Urothelium cell line (cell line): ENCODE measurements at regions not wholly inside any gene's neighbourhood (a gene's known extent, or its start where the extent isn't known, plus 50 kb on each side); places are given as distances from the start of the nearest gene placed in this dataset.
"Not testable (repeated sequence)": the region's sequence is repeated elsewhere in the genome, so short reads cannot be mapped to it uniquely, and the experiment has no call there.

Source experiments
- DNase-seq: peaks from one replicate; pipeline ENCODE4 v3.0.0; 2011; ENCODE audit warnings: low spot score, mixed read lengths
- FAIRE-seq: peaks from 2 replicates; lab custom pipeline; 2011; peaks lifted over from hg19 to GRCh38; lab: Jason Lieb, UNC

DNA sequence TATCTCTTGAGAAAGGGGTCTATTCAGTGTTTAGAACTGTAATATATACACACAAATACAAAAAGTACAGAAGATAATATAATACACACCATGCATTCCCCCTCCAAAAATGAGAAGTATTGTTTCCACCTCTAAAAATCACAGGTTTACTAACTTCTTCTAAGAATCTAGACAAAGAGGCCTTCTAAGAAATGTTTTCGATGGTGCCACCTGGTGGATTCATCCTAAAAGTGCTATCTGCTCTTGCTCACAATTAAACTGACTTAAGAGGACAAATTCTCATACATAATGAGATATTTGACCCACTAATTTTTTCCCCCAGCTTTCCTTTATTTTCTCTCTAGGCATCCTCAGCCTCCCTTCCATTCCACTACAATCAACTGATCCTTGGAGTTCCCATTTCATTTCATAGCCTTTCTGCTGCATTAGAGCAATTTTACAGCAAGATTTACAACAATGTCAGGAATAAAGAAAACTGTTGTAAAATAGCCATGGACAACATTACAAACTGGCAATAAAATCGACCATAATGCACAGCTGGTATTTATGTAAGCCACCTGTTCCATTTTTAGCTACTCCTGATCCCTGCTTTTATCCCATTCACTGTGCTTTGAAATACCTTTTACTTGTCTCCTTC lies 124.6 kb downstream of the ARRDC4 start:
- FAIRE-seq (no peak), DNase-seq (peak; percentile 33)

DNA sequence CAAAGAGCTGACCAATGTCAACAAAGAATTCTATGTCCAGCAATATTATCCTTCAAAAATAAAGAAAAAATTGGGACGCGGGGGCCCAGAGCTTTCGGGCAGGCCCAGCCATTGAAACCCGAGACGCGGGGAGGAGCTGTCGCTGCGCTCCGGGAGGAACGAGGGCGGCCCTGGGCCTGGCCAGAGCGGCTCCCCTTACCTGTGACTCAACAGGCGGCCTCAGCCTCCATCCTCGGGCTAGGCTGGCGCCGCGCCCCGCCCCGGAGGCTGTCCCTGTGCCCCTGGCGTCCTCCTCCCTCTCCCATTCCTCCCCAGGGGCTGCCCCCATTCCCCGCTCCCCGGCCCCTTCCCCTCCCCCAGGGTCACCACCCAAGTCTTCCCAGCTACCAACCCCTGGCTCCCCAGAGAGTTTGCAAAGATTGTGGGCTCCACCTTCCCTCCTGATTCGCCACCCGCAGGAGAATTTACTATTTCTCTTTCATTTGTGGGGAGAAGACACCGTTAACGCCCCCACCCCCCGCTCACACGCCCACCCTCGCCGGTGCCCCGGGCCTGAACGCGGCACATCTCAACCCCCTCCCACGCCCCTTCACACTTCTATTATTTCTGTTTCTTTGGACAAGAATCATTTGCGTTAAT lies 127.9 kb downstream of the ARRDC4 start:
- not testable (repeated sequence) for DNase-seq
- FAIRE-seq, result peak; percentile 93

DNA sequence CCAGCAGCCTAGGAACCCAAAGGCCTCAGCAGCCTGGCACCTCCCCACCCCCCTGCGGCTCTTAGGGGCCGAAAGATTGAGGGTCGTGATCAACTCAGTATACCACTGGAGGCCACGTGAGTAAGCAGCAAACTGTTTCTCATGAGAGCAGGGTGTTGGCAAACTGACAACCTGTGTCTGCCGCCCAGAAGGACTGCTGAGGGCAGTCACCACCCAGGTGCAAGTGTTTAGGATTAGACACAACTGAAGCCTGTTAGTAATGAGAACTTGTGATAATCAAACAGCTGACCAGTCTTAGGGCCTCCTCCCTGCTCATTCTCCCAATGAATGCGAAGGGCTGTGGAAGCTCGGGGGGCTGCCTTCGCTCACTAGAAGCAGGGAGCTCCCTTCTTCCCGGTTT lies 128.8 kb downstream of the ARRDC4 start:
- FAIRE-seq, result peak; percentile 93
- not testable (repeated sequence) for DNase-seq

DNA sequence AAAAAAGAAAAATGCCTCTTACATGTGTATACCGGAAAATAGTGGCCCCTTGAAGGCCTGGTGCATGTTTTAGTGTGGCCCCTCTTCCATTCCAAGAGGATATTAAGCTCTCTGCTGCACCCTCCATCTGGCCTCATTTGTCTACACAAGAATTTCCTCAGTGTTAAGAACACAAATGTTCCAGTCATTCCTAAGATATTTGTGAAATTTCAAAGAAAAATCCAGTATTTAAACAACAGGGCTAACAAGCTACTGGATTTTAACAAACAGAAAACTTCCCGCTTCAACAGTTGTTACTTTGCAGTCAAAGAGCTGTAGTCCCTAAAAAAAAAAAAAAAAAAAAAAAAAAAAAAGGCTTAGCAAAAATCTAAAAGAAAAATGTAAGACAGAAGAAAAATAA lies 137.5 kb downstream of the ARRDC4 start:
- DNase-seq, FAIRE-seq: not testable (repeated sequence)

DNA sequence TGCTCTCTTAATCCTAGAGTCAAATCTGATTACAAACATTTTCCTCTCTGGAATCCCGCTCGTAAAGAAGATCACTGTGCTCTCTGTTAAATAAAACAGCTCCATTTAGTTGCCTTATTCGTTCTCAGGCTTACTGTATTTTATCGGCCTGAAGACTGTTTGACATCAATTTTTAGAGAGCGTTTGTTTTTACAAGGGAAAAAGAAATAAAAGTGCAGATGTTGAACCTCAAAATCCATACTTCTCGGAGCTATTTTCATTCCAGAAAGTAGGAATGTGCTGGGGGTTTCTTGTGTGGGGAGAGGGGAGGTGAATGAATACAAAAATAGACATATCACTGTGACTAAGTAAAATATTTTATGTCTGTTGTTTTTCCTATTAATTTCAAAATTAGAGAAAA lies 140.1 kb downstream of the ARRDC4 start:
- not testable (repeated sequence) for FAIRE-seq

DNA sequence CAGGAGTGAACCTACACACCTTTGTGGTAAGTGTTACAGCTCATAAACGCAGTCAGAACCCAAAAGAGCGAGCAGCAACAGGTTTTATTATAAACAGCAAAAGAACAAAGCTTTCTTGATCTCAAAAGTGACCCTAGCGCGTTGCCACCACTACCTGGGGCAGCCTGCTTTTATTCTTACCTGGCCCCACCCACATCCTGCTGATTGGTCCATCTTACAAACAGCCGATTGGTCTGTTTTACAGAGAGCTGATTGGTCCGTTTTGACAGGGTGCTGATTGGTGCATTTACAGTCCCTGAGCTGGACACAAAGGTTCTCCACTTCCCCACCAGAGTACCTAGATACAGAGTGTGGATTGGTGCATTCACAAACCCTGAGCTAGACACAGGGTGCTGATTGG lies 143.1 kb downstream of the ARRDC4 start:
- FAIRE-seq, result no peak
- DNase-seq, result no peak

More for the DNA sequence above, 140.1 kb downstream of the ARRDC4 start:
- not testable (repeated sequence) for DNase-seq

DNA sequence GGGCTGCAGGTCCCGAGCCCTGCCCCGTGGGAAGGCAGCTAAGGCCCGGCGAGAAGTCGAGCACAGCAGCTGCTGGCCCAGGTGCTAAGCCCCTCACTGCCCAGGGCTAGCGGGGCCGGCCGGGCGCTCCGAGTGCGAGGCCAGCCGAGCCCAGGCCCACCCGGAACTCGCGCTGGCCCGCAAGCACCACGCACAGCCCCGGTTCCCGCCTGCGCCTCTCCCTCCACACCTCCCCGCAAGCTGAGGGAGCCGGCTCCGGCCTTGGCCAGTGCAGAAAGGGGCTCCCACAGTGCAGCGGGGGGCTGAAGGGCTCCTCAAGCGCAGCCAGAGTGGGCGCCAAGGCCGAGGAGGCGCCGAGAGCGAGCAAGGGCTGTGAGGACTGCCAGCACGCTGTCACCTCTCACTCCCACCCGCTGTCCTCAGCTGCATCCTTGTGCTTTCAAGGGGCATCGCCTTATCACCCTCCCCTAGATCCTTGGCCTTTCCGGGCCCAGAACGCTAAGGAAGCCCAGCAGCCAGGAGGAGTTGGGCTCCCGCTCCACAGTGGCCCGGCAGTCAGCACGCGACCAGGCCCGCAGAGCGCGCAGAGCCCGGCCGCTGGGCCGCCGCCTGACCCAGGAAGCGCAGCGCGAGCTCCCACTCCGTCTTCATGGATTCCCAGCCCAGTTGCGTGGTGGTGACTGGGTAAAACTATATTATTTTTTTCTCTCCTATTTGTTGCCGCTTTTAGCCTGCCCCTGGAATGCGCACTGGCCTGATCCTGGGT lies 144.1 kb downstream of the ARRDC4 start:
- not testable (repeated sequence) for DNase-seq, FAIRE-seq

DNA sequence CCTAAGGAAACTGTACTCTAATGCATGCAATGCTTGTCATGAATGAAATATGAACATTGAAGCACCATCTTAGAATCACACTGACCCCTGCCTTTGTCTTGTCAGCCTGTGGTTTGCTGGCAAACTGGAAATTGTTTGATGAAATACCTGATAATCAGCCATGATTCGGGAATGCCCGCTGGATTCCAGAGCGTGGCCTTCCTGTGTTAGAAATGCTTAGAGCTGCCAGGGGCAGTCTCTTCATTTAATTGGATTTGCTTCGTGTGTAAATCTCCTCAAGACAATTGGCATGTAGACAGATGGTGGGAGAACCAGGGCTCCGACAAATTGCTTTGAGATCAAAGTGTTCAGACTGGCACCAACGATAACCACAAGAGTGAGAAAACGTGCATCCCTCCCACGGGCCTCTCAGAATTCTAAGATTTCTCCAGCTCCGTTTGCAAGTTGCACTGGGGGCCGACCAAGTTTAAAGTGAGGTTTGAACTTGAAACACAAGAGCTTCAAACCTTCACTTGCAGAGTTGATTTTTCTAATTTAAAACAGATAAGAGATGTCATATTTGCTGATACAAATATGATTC lies 146.2 kb downstream of the ARRDC4 start:
- DNase-seq, FAIRE-seq: not testable (repeated sequence)

DNA sequence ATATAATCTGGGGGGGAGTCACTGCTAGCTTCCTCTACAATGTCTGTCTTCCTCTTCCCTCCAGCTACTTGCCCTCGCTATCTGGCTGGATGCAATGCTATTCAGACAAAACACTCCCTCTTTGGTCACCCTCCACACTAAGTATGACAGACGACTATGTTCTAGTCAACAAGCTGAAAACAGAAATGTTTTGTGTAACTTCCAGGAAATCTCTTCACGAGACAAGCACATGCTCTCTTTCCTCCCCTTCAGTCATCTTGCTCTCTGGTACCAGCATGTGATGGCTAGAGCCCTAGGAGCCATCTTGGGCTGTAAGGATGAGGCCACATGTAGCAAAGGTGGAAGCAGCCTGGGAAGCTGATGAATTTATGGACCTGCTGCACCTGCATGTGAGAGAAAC lies 151.3 kb downstream of the ARRDC4 start:
- FAIRE-seq (no peak), DNase-seq (no peak)

DNA sequence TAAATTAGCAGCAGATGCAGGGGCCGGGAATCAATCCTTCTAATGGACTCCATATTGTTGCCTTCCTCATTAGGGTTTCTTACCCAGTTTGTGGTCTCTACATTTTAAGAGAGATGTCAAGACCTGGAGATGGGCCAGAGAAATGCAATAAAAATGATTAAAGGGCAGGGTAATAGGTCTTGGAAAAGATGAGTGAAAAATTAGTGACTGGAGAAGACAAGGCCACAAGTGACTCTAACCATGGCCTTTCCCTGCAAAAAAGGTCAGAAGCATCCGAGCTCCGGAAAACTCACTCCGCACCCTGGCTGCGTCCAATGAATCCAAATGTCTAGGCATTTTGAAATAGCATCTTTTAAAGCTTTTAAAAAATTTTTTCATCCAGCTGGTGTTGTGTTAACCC lies 152.8 kb downstream of the ARRDC4 start:
- no peak for DNase-seq
- no peak for FAIRE-seq

DNA sequence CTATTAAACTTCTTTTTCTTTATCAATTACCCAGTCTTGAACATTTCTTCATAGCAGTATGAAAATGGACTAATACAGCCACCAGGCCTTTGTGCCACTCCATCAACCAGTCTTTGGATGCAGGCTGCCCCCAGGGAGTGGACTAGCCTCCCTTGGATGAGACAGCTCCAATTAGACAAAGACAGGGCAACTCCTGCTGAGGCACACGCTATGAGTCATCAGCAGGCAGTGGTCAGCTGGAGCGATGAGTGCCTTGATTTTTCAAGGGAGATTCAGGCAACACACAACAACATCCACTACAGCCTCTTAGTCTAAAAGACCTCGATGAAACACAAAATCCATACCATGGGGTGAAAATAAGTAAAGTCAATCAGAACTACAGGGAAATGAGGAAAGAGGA lies 160.1 kb downstream of the ARRDC4 start:
- FAIRE-seq, result no peak
- peak; percentile 31 for DNase-seq

DNA sequence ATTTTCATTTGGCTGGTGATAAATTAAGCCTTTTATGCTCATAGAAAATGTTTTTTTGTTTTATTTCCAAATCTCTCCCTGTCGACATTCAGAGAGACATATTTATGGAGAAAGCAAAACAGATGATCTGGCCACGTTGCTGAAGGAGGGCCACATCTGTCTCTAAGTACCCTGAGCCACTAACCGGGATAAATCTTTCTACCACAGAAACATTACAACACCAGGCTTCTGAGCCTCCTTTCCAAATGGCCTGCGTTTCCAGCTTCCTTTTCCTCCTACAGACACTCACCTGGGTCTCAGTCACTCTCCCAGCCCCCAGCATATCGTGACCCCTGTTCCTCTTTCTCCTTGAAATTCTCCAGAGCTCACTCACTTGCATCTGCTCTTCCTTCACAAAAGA lies 161.0 kb downstream of the ARRDC4 start:
- no peak for DNase-seq
- no peak for FAIRE-seq

DNA sequence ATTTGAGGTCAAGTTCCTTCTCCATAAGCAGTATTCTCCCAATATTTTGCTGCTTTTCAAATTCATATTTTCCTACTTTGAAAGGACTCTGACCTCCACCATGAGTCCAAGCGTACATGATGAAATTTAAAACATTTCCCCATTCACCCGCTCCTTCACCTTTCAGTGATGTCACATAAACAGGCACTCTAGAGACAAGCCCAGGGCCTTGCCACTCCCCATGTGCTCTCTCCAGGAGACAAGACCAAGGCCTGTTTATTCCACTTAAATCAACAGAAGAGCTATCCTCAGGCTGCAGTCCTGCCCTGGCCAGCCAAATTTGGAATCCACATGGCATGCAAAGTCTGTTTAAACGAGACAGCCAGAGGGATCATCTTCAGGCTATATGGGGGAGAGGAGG lies 161.5 kb downstream of the ARRDC4 start:
- DNase-seq (no peak), FAIRE-seq (no peak)

DNA sequence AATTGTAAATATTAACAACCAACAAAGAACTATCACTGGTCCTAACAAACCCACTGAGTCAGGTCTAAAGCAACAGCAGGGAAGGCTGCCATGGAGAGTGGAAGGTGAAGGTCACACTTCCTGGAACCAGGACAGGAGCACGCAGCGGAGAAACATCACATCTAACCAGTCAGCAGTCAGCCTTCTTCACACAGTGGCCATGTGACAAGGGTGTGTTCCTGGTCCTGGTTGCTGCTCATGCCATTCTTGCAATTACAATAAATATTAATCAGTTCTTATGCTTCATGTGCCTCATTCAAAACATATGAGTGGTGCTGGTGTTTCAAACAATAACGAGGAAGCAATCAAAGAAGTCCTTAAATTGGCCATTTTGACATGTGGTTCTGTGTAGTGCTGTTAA lies 162.8 kb downstream of the ARRDC4 start:
- DNase-seq (no peak), FAIRE-seq (no peak)

DNA sequence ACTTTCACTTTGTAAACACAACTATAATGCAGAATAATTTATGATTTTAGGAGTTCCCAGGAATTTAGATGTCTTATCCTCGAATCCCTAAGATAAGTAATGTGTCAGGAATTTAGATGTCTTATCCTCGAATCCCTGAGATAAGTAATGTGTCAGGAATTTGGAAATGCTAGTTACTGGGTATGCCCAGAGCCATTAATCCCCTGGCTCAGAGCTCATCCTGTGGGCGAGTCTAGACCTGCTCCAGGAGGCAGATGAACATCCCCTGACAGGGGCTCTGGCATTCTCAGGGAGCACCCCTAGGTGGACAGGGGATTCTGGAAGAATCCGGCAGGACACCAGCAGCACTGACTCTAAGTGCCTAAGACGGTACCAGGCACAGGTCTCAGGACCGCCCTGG lies 163.3 kb downstream of the ARRDC4 start:
- DNase-seq (peak; percentile 32), FAIRE-seq (no peak)

DNA sequence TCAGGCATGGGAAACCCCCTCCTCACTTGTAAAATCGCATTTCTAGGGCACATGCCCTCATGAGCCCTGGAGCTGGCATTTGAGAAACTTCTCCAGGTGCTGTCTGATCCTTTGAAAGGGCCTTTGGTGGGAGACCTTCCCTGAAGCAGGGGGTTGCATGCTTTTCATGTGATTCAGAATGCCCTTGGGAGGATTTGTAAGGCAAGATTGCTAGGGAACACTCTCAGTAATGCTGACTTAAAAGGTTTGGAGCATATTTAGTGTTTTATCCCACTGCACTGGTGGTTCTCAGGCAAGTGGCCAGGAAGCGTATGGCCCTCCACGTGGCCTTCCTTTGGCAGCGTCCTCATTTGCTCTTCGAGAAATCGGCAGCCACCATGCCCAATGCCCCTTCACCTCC lies 164.1 kb downstream of the ARRDC4 start:
- no peak for FAIRE-seq

DNA sequence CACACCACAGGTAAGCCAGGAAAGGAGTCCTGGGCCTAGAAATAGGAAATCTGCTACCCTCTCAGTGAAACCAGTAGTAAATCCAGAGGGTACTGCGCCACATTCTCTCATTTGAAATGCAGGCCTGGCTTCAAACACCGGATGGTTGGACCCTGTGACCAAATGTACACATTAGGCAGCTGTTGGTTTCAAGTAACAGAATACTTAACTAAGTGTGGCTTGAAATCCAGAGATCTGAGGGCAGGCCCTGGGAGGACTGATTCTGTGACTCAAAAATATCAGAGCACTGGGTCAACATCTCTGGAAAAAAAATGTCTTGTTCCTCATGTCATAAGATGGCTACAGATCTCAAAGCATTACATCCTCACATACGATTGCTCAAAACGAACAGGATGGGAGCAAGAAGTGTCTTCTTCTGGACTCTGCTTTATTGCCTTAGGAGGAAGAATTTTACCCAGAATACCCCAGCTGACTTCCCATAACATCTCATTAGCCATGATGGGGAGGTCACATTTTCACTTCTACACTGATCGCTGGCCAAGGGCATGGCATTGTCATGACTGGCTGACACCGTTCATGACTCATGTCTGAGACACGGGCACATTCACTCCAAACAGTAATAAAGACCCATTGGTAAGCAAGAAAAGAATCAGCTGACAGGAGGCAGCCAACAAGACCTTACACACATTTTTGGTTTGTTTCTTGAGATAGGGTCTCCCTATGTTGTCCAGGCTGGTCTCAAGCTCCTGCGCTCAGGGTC lies 166.0 kb downstream of the ARRDC4 start:
- DNase-seq (peak; percentile 49), FAIRE-seq (peak; percentile 73)

More for the DNA sequence above, 164.1 kb downstream of the ARRDC4 start:
- DNase-seq, result no peak

DNA sequence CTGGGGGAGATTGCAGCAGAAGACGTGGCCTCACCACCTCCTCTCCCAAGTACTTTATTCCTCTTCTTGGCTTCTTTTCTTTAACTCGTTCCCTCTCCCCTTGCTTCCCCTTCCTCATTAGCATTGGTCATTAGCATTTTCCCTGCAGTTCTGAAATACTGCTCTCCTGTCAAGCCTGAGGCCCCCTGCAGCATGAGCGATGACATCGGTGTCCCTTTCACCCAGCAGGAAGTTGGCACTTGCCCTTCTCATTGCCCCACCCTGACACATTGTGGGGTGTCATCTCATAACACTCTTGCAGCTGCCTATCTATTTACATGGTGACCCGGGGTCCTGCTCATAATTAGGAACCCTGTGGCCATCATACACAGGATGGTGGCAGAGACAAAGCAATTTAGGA lies 167.1 kb downstream of the ARRDC4 start:
- DNase-seq, result no peak
- peak; percentile 17 for FAIRE-seq

DNA sequence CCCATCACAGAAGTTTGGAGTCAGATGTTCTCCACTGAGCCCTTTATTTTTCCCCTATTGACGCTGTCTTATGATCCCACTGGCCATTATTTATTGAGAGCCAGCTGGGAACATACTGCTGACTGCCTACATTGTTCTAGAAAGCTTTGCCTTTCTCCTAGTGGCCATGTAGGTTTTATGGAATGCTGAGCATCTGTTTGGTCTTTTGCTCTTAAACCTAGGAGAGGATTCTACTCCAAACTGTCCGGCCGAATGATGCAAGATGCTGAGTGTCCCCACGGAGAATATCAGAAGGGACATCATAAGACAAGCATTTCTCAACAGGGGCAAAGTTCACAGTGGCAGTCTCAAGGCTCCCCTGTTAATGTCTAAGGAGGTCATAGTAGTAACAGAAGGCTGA lies 171.4 kb downstream of the ARRDC4 start:
- DNase-seq, result no peak

DNA sequence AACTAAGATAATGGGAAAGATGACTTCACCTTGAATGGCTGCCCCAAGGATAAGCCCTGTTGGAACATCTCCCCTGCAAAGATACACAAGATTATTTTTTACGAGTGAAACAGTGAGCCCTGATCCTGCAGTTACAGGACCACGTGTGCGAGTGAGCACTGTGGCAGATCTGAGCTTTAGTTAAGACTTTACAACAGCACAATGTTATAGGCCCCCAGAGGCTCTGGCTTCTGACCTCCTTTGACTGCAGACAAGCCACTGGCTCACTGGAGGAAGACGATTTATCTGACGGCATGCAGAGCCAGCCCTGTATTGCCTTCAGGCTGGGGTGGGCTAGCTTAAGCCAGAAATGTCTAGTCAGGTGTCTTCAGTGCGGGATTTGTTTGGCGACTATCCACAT lies 174.4 kb downstream of the ARRDC4 start:
- DNase-seq (no peak), FAIRE-seq (peak; percentile 5)

More for the DNA sequence above, 171.4 kb downstream of the ARRDC4 start:
- no peak for FAIRE-seq

DNA sequence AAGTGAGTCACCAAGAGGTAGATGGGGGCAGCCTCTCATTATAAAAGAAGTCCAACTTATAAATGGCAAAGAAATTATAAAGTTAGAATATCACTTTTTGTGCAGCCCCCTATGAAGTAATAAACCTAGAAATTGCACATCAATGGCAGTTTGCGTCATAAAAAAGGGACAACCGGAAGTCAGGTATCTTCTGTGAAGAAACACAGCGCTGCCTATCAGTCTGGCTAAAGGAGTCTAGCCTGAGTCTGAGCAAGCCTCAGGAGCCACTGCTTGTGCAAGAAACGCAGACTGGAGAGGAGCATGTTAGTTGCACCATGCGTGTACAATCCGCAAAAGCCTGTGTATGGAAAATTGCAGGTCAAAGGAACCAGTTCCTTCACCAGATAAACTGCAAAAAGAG lies 178.4 kb downstream of the ARRDC4 start:
- DNase-seq, result no peak
- FAIRE-seq, result no peak
